Activated T-cell treated with anti-CD3 and anti-CD28 coated beads, Interleukin-2, amount 50 U/mL, for 4 hours (primary cell): ENCODE measurements at regions not wholly inside any gene's neighbourhood (a gene's known extent, or its start where the extent isn't known, plus 50 kb on each side); places are given as distances from the start of the nearest gene placed in this dataset.

Experiments used
- ATAC-seq, 2 donors: fragments of 200-7000 bp; cut with Tn5 transposase; one replicate each; pipeline ENCODE4 v1.10.0; 2021
- DNase-seq: peaks from one replicate; pipeline ENCODE4 v3.0.0-alpha.2; 2020
- H3K27me3 Mint-ChIP-seq: one replicate; pipeline ENCODE4 v1.8.0; 2021; ENCODE audit warnings: low read depth, mixed read lengths
- H3K36me3 Mint-ChIP-seq: one replicate; pipeline ENCODE4 v1.8.0; 2022; ENCODE audit warnings: mixed read lengths; ENCODE audit not compliant: insufficient read depth
- H3K4me1 Mint-ChIP-seq: one replicate; pipeline ENCODE4 v1.8.0; 2021; ENCODE audit warnings: low read depth, mixed read lengths
- H3K4me3 Mint-ChIP-seq: one replicate; pipeline ENCODE4 v1.8.0; 2021; ENCODE audit warnings: mild to moderate bottlenecking, moderate library complexity, mixed read lengths
- H3K9me3 Mint-ChIP-seq: one replicate; pipeline ENCODE4 v1.8.0; 2021; ENCODE audit warnings: mixed read lengths

- H3K4me1 Mint-ChIP-seq, result no peaks in the 10 kb centered on the region
- H3K36me3 Mint-ChIP-seq, result no peaks in the 10 kb centered on the region
- no peak for ATAC-seq
- H3K4me3 Mint-ChIP-seq, result no peak overlapping the region
- no peak for DNase-seq
- H3K9me3 Mint-ChIP-seq, result no peaks in the 10 kb centered on the region
- H3K27me3 Mint-ChIP-seq, result peaks cover 19% of the 10 kb centered on the region
These were observed 424.9 kb downstream of the SOX9 start for GRCh38 chr17:72545766-72546165.

- no peaks in the 10 kb centered on the region for H3K9me3 Mint-ChIP-seq
- DNase-seq (no peak), ATAC-seq (no peak)
These were observed 432.4 kb downstream of the SOX9 start for GRCh38 chr17:72553051-72553755.

GRCh38 chr17:72554508-72554907, 433.7 kb downstream of the SOX9 start:
- no peak for ATAC-seq

More at GRCh38 chr17:72553051-72553755, 432.4 kb downstream of the SOX9 start:
- Mint-ChIP-seq H3K27me3 (peaks cover 1% of the 10 kb centered on the region), H3K36me3 (no peaks in the 10 kb centered on the region), H3K4me3 (no peak overlapping the region), H3K4me1 (no peaks in the 10 kb centered on the region)

GRCh38 chr17:72555052-72555451, 434.2 kb downstream of the SOX9 start:
- Mint-ChIP-seq H3K4me1 (no peaks in the 10 kb centered on the region), H3K4me3 (no peak overlapping the region), H3K36me3 (no peaks in the 10 kb centered on the region), H3K27me3 (peaks cover 1% of the 10 kb centered on the region), H3K9me3 (no peaks in the 10 kb centered on the region)
- no peak for ATAC-seq
- DNase-seq, result no peak

More at GRCh38 chr17:72554508-72554907, 433.7 kb downstream of the SOX9 start:
- H3K9me3 Mint-ChIP-seq, result no peaks in the 10 kb centered on the region
- H3K4me3 Mint-ChIP-seq, result no peak overlapping the region
- peaks cover 1% of the 10 kb centered on the region for H3K27me3 Mint-ChIP-seq
- no peak for DNase-seq
- H3K4me1 Mint-ChIP-seq, result no peaks in the 10 kb centered on the region
- no peaks in the 10 kb centered on the region for H3K36me3 Mint-ChIP-seq

GRCh38 chr17:72556944-72557826, 436.4 kb downstream of the SOX9 start:
- Mint-ChIP-seq H3K27me3 (peaks cover 1% of the 10 kb centered on the region), H3K9me3 (no peaks in the 10 kb centered on the region), H3K4me1 (peaks cover 4% of the 10 kb centered on the region), H3K4me3 (no peak overlapping the region), H3K36me3 (no peaks in the 10 kb centered on the region)
- peak; percentile 32 for DNase-seq
- peak; percentile 36 to 46 for ATAC-seq

- no peak for ATAC-seq
- no peak for DNase-seq
- Mint-ChIP-seq H3K4me3 (no peak overlapping the region), H3K36me3 (no peaks in the 10 kb centered on the region), H3K27me3 (peaks cover 1% of the 10 kb centered on the region), H3K4me1 (peaks cover 4% of the 10 kb centered on the region), H3K9me3 (no peaks in the 10 kb centered on the region)
These were observed 438.2 kb downstream of the SOX9 start for GRCh38 chr17:72558971-72559476.

GRCh38 chr17:72560303-72561247, 439.8 kb downstream of the SOX9 start:
- peaks cover 4% of the 10 kb centered on the region for H3K4me1 Mint-ChIP-seq
- H3K27me3 Mint-ChIP-seq, result peaks cover 1% of the 10 kb centered on the region
- ATAC-seq (peak; percentile 62 to 77), DNase-seq (peak; percentile 22)
- H3K9me3 Mint-ChIP-seq, result no peaks in the 10 kb centered on the region
- no peak overlapping the region for H3K4me3 Mint-ChIP-seq
- no peaks in the 10 kb centered on the region for H3K36me3 Mint-ChIP-seq

- H3K36me3 Mint-ChIP-seq, result no peaks in the 10 kb centered on the region
- DNase-seq, result no peak
- no peaks in the 10 kb centered on the region for H3K9me3 Mint-ChIP-seq
These were observed 440.4 kb downstream of the SOX9 start for GRCh38 chr17:72561266-72561665.

GRCh38 chr17:72561680-72562079, 440.9 kb downstream of the SOX9 start:
- Mint-ChIP-seq H3K9me3 (no peaks in the 10 kb centered on the region), H3K4me3 (no peak overlapping the region), H3K27me3 (no peaks in the 10 kb centered on the region), H3K36me3 (no peaks in the 10 kb centered on the region), H3K4me1 (peaks cover 5% of the 10 kb centered on the region)
- DNase-seq (no peak), ATAC-seq (no peak)

More at GRCh38 chr17:72561266-72561665, 440.4 kb downstream of the SOX9 start:
- no peak for ATAC-seq
- H3K27me3 Mint-ChIP-seq, result no peaks in the 10 kb centered on the region
- no peak overlapping the region for H3K4me3 Mint-ChIP-seq
- H3K4me1 Mint-ChIP-seq, result peaks cover 4% of the 10 kb centered on the region

- H3K4me1 Mint-ChIP-seq, result peaks cover 12% of the 10 kb centered on the region
- no peaks in the 10 kb centered on the region for H3K9me3 Mint-ChIP-seq
- H3K36me3 Mint-ChIP-seq, result no peaks in the 10 kb centered on the region
- ATAC-seq (no peak), DNase-seq (no peak)
- no peak overlapping the region for H3K4me3 Mint-ChIP-seq
- H3K27me3 Mint-ChIP-seq, result no peaks in the 10 kb centered on the region
These were observed 441.9 kb downstream of the SOX9 start for GRCh38 chr17:72562615-72563188.

- peaks cover 12% of the 10 kb centered on the region for H3K4me1 Mint-ChIP-seq
- ATAC-seq (no peak), DNase-seq (no peak)
- H3K27me3 Mint-ChIP-seq, result no peaks in the 10 kb centered on the region
- H3K4me3 Mint-ChIP-seq, result no peak overlapping the region
- no peaks in the 10 kb centered on the region for H3K9me3 Mint-ChIP-seq
- H3K36me3 Mint-ChIP-seq, result no peaks in the 10 kb centered on the region
These were observed 443.1 kb downstream of the SOX9 start for GRCh38 chr17:72563952-72564351.

- no peak for ATAC-seq
- no peaks in the 10 kb centered on the region for H3K27me3 Mint-ChIP-seq
These were observed 444.2 kb downstream of the SOX9 start for GRCh38 chr17:72565006-72565405.

GRCh38 chr17:72565758-72566157, 444.9 kb downstream of the SOX9 start:
- Mint-ChIP-seq H3K4me1 (peaks cover 9% of the 10 kb centered on the region), H3K9me3 (no peaks in the 10 kb centered on the region), H3K27me3 (no peaks in the 10 kb centered on the region), H3K36me3 (no peaks in the 10 kb centered on the region), H3K4me3 (no peak overlapping the region)
- DNase-seq (no peak), ATAC-seq (no peak)

More at GRCh38 chr17:72565006-72565405, 444.2 kb downstream of the SOX9 start:
- no peak for DNase-seq
- H3K4me3 Mint-ChIP-seq, result no peak overlapping the region
- H3K9me3 Mint-ChIP-seq, result no peaks in the 10 kb centered on the region
- no peaks in the 10 kb centered on the region for H3K36me3 Mint-ChIP-seq
- peaks cover 12% of the 10 kb centered on the region for H3K4me1 Mint-ChIP-seq
